GM19351 (cell line): ENCODE measurements at regions not wholly inside any gene's neighbourhood (a gene's known extent, or its start where the extent isn't known, plus 50 kb on each side); places are given as distances from the start of the nearest gene placed in this dataset.
"Not testable (repeated sequence)": the region's sequence is repeated elsewhere in the genome, so short reads cannot be mapped to it uniquely, and the experiment has no call there.

Experiments used
- ATAC-seq: cut with Tn5 transposase; IDR thresholded peaks from one replicate; pipeline ENCODE4 v1.9.1; 2021; ENCODE audit warnings: mild to moderate bottlenecking, moderate library complexity; ENCODE audit not compliant: unreplicated experiment

GRCh38 chr18:78868330-78869316 is 111.0 kb upstream of the SALL3 start:
- no peak for ATAC-seq

DNA sequence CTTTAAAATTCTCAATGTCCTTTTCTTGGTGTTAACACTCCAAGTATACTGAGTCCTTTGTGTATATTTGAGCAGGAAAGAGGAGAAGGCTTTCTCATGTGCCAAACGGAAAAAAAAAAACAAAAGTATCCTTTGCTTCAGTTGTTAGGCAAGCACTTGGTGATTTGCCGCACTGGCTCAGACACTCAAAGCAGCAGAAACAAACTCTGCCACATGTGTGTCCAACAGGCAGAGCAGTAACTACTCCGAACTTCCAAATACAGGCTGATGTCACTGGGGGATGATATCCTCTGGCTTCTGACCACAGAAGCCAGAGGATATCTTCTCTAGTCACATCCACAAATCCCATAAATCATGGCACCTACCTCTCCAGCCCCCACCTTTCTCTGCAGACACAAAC is 108.0 kb upstream of the SALL3 start:
- no peak for ATAC-seq

- no peak for ATAC-seq
These were observed 105.6 kb upstream of the SALL3 start for GRCh38 chr18:78873926-78874500.

GRCh38 chr18:78875016-78875777 is 104.4 kb upstream of the SALL3 start:
- no peak for ATAC-seq

GRCh38 chr18:78875778-78876650 is 103.6 kb upstream of the SALL3 start:
- ATAC-seq = no peak

GRCh38 chr18:78876868-78877267 is 102.8 kb upstream of the SALL3 start:
- no peak for ATAC-seq

DNA sequence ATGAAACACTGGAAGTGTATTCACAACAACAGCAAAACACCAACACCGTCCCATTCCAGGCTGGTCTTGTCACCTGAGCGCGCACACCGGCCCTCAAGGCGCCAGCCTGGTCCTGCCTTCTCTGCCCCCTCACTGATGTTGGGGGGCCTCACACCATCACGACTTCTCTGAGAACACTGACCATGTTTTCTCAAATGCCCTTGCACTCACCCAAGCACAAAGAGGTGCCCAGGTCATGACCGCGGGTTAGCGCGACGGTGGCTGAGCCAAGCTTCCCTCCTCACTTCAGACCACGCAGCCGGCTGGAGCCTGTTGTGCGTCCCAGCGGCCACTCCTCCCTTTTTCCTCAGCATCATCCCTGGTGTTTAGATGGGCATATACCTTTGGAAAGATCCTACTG is 101.3 kb upstream of the SALL3 start:
- no peak for ATAC-seq

GRCh38 chr18:78879072-78879883 is 100.3 kb upstream of the SALL3 start:
- not testable (repeated sequence) for ATAC-seq

- ATAC-seq = no peak
These were observed 97.0 kb upstream of the SALL3 start for GRCh38 chr18:78882585-78882984.

GRCh38 chr18:78883501-78883900 is 96.1 kb upstream of the SALL3 start:
- no peak for ATAC-seq

DNA sequence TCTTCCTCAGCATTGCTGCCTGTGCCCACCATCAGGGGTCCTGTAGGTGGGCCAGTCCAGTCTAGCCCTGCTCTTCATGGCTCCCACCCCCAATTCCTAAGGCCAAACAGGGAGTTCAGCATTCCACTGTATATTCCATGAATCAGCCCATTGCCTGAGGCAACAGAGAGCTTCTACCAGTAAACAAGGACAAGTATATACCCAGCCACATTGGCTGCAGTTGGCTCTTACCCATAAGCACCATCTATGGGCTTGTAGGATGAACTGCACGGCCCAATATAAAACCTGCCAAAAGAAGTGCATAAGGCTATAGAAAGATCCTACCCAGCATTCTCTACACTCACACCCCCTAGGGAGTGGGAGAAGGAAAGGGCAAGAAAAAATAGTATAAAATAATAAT is 95.1 kb upstream of the SALL3 start:
- ATAC-seq = no peak

DNA sequence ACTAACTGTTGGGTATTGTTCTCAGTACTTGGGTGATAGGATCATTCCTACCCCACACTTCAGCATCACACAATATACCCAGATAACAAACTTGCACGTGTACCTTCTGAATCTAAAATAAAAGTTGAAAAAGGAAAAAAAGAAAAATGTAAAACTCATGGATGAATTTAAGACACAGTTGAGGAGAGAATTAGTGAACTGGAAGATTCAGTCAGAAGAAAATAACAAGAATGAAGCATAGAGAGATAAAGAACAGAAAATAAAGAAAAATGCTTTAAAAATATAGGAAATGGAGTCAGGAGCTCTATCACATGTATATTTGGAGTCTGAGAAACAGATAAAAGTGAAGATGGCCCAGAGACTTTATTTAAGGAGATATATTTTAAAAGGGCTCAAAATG is 90.4 kb upstream of the SALL3 start:
- ATAC-seq = no peak

DNA sequence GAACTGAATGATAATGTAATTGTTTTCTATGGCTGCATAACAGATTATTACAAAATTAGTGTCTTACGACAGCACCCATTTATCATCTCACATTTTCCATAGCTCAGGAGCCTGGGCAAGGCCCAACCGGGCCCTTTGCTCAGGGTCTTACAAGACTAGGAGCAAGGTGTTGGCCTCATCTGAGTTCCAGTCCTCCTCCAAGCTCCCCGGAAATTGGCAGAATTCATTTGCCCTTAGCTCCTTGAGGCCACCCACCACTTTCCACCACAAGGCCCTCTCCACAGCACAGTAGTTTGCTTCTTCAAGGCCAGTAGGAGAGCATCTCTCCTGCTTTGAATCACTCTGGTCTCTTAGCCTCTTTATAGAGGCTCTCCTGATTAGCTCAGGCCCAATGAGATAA is 89.2 kb upstream of the SALL3 start:
- ATAC-seq = no peak

DNA sequence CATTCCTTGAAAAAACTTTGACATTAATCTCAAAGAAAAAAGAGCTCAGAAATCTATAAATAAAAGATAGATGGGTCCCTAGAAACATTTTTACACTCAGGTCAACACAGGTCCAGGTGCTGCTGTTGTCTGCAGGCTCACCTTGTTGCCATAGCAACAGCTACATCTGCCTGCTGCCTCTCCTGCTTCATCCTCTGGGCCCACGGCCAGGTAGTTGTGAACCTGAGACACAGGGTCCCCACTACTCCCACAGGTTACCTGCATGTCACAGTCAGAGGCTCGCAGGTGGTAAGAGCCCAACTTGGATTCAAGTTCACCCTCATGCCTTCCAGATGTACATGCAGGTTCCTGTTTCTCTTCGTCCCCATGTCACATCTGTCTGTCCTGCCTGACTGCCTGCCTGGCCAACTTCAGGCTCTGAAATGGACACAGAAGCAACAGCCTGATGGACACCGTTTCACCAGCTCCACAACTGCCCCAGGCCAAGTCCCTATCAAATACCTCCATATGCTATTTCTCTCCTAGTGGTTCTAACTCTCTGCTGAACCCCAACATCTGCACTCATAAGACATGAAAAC is 88.3 kb upstream of the SALL3 start:
- no peak for ATAC-seq

DNA sequence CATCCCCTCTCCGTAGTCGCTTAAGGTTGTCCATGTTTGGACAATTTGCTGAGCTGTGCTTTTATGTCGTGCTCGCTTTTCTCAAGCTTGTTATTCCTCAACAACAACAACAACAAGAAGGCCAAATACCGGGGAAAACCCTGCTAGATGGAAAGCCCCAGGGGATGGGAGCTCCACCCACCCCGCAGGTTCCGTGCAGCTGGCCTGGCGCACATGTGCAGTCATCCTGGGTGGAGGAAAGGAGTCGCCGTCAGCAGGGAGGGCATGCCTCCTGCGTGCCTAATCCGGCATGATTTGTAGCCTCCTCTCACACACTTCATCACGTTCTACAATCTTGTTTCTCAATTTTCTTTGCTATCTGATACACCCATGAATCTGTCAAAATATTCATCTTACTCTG is 87.4 kb upstream of the SALL3 start:
- no peak for ATAC-seq

DNA sequence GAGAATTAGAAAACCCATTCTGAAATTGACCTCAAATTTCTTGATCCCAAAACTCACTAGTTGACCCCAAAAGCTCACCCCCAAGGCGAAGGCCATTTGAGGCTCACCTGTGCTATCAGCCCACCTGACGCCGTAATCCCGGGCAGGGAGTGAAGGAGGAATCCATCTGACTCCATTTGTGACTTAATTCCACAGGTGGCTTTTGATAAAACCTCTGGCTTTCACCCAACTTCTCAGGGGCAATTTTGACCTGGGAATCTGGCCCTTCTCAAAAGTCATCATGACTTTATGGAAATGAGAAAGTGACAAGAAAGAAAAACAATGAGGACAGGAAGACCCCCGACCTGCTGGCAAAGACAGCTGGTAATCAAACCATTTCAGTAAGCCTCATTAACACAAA is 86.9 kb upstream of the SALL3 start:
- no peak for ATAC-seq

GRCh38 chr18:78893281-78894032 is 86.2 kb upstream of the SALL3 start:
- ATAC-seq = no peak

- no peak for ATAC-seq
These were observed 85.6 kb upstream of the SALL3 start for GRCh38 chr18:78894033-78894305.
